ENCODE measurements at regions not wholly inside any gene's neighbourhood (a gene's known extent, or its start where the extent isn't known, plus 50 kb on each side); places are given as distances from the start of the nearest gene placed in this dataset.

GRCh38 chrX:40188573-40189417 is 91.0 kb upstream of the BCOR start:
- no peak overlapping the region for H3K4me3 ChIP-seq (ENCODE audit: low read depth, low read length)
- DNase-seq (ENCODE audit: low read depth) = peak; percentile 41
- TF ChIP-seq CTCF (IDR thresholded peaks at IDR 0.05; ENCODE audit: insufficient read depth, low read depth, low read length) = no peak
- no peaks in the 10 kb centered on the region for H3K36me3 ChIP-seq (ENCODE audit: control insufficient read depth, insufficient read depth, low read length)
- H3K27me3 ChIP-seq (ENCODE audit: control insufficient read depth, insufficient read depth, low read length) = no peaks in the 10 kb centered on the region
- POLR2A ChIA-PET = no interaction called here
- CTCF ChIA-PET = interaction anchor here (0.9 kb wide), 2 partner anchors 12 to 84 kb away, joined by 3 read pairs; no protein-coding TSS in a partner anchor

GRCh38 chrX:40184968-40185367 is 87.2 kb upstream of the BCOR start:
- DNase-seq (ENCODE audit: low read depth) = no peak
- ChIA-PET POLR2A (no interaction called here), CTCF (interaction anchor here (0.6 kb wide), 1 partner anchor 138 kb away, joined by 3 read pairs; no protein-coding TSS in a partner anchor)
- Histone ChIP-seq H3K36me3 (ENCODE audit: control insufficient read depth, insufficient read depth, low read length) (no peaks in the 10 kb centered on the region), H3K4me3 (ENCODE audit: low read depth, low read length) (no peak overlapping the region), H3K27me3 (ENCODE audit: control insufficient read depth, insufficient read depth, low read length) (no peaks in the 10 kb centered on the region)
- no peak for TF ChIP-seq CTCF (IDR thresholded peaks at IDR 0.05; ENCODE audit: insufficient read depth, low read depth, low read length)

- ChIA-PET POLR2A (no interaction called here), CTCF (no interaction called here)
- H3K36me3 ChIP-seq (ENCODE audit: control insufficient read depth, insufficient read depth, low read length) = no peaks in the 10 kb centered on the region
- DNase-seq (ENCODE audit: low read depth) = no peak
- no peak overlapping the region for H3K4me3 ChIP-seq (ENCODE audit: low read depth, low read length)
- no peaks in the 10 kb centered on the region for H3K27me3 ChIP-seq (ENCODE audit: control insufficient read depth, insufficient read depth, low read length)
- no peak for TF ChIP-seq CTCF (IDR thresholded peaks at IDR 0.05; ENCODE audit: insufficient read depth, low read depth, low read length)
These were observed 84.9 kb upstream of the BCOR start for GRCh38 chrX:40182615-40183014.

GRCh38 chrX:40182095-40182494 is 84.3 kb upstream of the BCOR start:
- Histone ChIP-seq H3K27me3 (ENCODE audit: control insufficient read depth, insufficient read depth, low read length) (no peaks in the 10 kb centered on the region), H3K4me3 (ENCODE audit: low read depth, low read length) (no peak overlapping the region), H3K36me3 (ENCODE audit: control insufficient read depth, insufficient read depth, low read length) (no peaks in the 10 kb centered on the region)
- ChIA-PET POLR2A (no interaction called here), CTCF (no interaction called here)
- DNase-seq (ENCODE audit: low read depth) = no peak
- TF ChIP-seq CTCF (IDR thresholded peaks at IDR 0.05; ENCODE audit: insufficient read depth, low read depth, low read length) = no peak

- Histone ChIP-seq H3K36me3 (ENCODE audit: control insufficient read depth, insufficient read depth, low read length) (no peaks in the 10 kb centered on the region), H3K4me3 (ENCODE audit: low read depth, low read length) (no peak overlapping the region), H3K27me3 (ENCODE audit: control insufficient read depth, insufficient read depth, low read length) (no peaks in the 10 kb centered on the region)
- CTCF ChIA-PET = no interaction called here
- POLR2A ChIA-PET = no interaction called here
- DNase-seq (ENCODE audit: low read depth) = no peak
- TF ChIP-seq CTCF (IDR thresholded peaks at IDR 0.05; ENCODE audit: insufficient read depth, low read depth, low read length) = no peak
These were observed 81.5 kb upstream of the BCOR start for GRCh38 chrX:40179283-40179682.

All from BJ (cell line).